HUDEP-2 (cell line): ENCODE measurements at regions not wholly inside any gene's neighbourhood (a gene's known extent, or its start where the extent isn't known, plus 50 kb on each side); places are given as distances from the start of the nearest gene placed in this dataset.
"Not testable (repeated sequence)": the region's sequence is repeated elsewhere in the genome, so short reads cannot be mapped to it uniquely, and the experiment has no call there.

ENCODE experiments used
- DNase-seq, 76 experiments: peaks; one replicate each; lab custom pipeline; 2025; ENCODE audit not compliant: unreplicated experiment in 76 of 76; lab: John Stamatoyannopoulos, UW

GRCh38 chr18:40356168-40356567, 1598.9 kb upstream of the PIK3C3 start:
- DNase-seq = no peak

DNA sequence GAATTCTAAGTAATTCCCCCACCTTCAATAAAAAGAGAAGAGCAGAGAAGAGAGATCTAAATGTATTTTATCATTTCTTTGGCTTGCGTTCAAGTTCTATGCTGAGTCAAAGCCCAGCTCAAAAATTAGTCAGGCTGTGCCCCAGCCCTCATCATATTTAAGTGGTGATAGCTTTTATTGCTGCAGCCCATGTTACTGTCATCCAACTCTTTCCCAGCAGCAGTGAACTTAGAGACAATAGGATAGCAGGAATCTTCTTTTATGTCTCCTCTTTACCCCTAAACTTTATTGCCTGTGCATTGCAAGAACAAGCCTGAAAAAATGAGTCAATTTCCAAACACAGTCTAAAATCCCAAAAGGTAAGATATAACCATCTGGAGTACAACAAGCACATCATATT, 1599.3 kb upstream of the PIK3C3 start:
- DNase-seq = no peak

GRCh38 chr18:40348196-40348595, 1606.8 kb upstream of the PIK3C3 start:
- DNase-seq = no peak

GRCh38 chr18:40347261-40347660, 1607.8 kb upstream of the PIK3C3 start:
- no peak for DNase-seq

DNA sequence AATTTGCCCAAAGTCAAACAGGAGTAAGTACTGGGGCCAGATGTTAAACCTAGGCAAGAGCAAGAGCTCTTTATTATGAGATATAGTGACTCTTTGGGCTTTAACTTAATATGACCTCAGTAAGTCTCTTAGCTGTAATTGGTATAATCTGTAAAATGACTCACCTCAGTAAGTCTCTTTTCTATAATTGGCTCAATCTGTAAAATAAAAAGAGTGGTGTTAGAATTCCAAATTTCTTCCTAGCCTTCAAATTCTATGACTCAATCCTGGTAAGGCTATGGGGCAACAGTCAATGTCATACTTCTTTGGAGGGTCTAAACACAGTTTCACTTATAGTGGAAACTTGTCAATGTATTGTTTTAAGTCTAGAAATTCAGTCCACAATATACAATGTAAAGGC, 1608.9 kb upstream of the PIK3C3 start:
- no peak for DNase-seq

DNA sequence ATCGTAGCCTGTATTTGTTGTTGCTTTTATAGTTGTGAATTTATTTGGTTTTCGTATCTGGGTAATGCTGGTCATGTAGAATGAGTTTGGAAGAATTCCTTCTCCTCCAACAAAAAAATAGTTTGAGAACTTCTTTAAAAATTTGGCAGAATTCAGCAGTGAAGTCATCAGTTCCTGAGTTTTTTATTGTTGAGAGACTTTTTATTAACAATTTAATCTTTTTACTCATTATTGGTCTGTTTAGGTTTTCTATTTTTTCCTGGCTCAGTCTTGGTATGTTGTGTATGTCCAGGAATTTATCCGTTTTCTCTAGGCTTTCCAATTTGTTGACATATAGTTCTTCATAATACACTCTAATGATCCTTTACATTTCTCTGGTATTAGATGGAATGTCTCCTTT, 1613.3 kb upstream of the PIK3C3 start:
- DNase-seq = no peak

DNA sequence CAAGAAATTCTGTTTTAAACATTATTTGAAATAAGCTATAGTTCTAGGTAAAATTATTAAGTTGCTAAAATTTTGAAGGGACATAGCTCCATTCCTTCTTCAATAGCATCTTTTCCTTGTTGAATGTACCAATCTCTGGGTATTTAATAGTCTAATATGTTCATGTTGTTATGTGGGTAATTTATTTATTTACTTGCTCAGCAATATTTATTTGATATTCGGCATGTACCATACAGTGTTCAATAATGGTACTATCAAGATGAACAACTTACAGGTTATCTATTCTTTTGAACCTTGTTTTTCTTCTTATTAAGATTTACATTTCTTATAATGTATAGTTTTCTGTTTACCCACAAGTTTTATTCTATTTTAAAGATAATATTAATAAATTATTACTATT, 1616.8 kb upstream of the PIK3C3 start:
- DNase-seq = no peak

DNA sequence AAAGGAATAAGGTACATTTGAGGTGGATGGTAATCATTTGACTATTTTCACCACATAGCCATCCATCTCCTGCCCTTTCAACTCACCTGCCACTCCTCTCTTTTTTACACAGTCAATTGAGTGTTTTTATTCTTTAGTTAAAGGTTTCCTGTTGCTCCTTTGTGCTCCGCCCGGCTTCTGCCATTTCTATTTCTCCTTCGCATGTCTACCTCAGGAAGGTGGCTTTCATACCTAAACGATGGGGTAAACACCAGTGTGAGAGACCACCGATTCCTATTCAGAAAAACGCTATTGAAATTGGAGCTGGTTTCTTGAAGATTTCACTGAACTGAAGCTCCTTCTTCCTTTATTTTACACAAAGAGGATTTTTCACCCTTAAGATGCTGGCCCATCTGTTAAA, 1628.0 kb upstream of the PIK3C3 start:
- no peak for DNase-seq

DNA sequence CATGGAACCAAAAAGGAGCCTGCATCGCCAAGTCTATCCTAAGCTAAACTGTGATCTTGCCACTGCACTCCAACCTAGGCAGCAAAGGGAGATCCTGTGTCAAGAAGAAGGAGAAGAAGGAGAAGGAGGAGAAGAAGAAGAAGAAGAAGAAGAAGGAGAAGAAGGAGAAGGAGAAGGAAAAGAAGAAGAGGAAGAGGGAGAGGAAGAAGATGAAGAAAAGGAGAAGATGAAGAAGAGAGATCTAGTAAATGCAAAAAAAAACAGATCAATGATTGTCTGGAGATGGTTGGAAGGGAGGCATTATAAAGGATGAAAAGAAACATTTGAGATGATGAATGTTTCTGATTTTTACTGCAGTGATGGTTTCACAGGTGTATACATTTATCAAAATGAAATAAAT, 1629.0 kb upstream of the PIK3C3 start:
- DNase-seq = no peak

DNA sequence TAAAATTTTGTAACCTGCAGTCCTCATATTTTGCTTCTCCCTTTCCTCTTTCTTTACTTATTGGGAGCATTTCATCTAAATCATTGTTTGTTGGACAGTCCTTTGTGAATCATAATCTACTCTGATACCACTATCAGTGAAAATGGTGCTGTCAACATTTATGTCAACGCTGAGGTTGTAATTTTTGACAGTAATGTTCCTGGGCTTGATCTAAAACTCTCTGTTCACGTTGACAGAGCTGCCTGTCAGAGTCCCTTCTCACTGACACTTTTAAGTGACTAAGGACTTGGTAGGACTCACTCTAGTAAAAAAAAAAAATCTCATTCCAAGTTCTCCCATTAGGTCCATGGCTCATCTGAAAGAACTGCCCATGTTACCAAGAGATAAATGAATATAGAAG, 1640.8 kb upstream of the PIK3C3 start:
- DNase-seq = no peak

GRCh38 chr18:40313030-40313642, 1641.9 kb upstream of the PIK3C3 start:
- no peak for DNase-seq

DNA sequence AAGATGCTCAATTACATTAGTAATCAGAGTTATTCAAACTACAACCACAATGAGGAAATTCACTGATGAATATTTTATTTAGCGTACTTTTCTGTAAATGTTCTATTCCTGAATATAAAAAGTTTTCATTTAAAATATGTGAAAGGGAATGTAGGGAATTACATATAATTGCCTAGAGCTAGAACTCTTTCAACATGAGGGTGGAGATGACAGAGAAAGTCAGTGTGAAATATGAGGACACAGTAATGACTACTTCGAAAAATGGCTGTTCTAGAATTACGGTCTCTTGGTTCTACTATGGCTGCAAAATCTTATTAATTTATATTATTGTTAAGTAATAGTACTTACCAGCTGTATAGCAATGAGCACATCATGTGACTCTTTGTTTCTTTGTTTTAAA, 1647.4 kb upstream of the PIK3C3 start:
- no peak for DNase-seq

- DNase-seq = no peak
These were observed 1658.2 kb upstream of the PIK3C3 start for GRCh38 chr18:40296717-40297413.

GRCh38 chr18:40292985-40293710, 1661.9 kb upstream of the PIK3C3 start:
- DNase-seq = no peak

GRCh38 chr18:40283560-40283959, 1671.5 kb upstream of the PIK3C3 start:
- DNase-seq = no peak

GRCh38 chr18:40281356-40281755, 1673.7 kb upstream of the PIK3C3 start:
- DNase-seq = not testable (repeated sequence)

DNA sequence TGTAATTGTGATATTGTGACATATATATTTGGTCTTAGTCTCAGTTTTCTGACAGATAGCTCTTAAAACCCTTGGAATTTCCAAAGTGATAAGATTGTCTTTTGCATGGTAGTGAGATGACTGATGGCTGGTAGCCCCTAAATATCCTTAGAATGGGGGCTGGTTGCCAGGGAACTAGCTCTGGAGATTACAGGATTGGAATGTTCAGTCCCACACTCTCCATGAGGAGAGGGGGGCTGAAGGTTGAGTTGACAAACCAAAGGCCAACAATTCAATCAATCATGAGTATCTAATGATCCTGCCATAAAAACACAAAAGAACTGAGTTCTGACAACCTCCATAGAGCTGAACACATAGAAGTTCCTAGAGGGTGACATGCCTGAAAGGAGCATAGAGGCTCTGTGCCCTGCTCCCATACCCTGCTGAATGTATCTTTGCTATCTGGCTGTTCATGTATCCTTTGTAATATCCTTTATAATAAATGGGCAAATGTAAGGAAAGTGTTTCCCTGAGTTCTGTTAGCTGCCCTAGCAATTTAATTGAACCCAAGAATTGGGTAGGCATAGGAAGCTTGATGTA, 1680.3 kb upstream of the PIK3C3 start:
- no peak for DNase-seq

- DNase-seq = no peak
These were observed 1682.3 kb upstream of the PIK3C3 start for GRCh38 chr18:40272630-40273231.

GRCh38 chr18:40259115-40259835, 1695.8 kb upstream of the PIK3C3 start:
- no peak for DNase-seq

GRCh38 chr18:40258311-40258710, 1696.7 kb upstream of the PIK3C3 start:
- DNase-seq = no peak

DNA sequence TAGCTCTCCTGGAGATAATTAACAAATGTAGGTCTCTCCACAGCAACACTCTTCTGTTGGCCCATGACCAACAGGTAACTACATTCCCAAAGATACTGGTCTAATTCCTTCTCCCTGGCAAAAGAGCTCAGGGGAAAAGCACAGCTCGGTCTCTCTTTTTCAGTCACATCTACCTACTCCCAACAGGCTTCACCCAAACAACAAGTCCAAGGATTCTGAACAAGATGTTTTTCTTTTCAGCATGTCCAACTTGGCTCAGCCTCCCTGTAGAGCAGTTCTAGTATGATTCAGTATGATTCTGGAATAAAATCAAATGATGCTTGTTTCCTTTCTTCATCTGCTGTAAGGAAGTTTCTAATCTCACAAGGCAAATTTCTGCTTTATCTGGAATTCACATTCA, 1704.8 kb upstream of the PIK3C3 start:
- no peak for DNase-seq
